WTC11 (cell line): ENCODE measurements at regions not wholly inside any gene's neighbourhood (a gene's known extent, or its start where the extent isn't known, plus 50 kb on each side); places are given as distances from the start of the nearest gene placed in this dataset.
A peak's percentile ranks its signal among the peaks of the same experiment; 100 is the strongest.

Experiments
- ATAC-seq: fragments of 200-7000 bp; cut with Tn5 transposase; 2 replicates; pipeline ENCODE4 v1.10.0; 2021; ENCODE audit warnings: mild to moderate bottlenecking, moderate library complexity
- CTCF ChIA-PET: fragments of 300-600 bp; sonication (Branson Sonifier 250); formaldehyde crosslinking; loops from one replicate; lab custom pipeline; 2021; ENCODE audit warnings: antibody characterized with exemption; lab: Charles Lee
- POLR2A ChIA-PET: fragments of 350-600 bp; sonication (Branson Sonifier 250); formaldehyde crosslinking; loops from one replicate; lab custom pipeline; 2021; ENCODE audit warnings: antibody characterized with exemption; lab: Charles Lee
- DNase-seq: peaks from one replicate; pipeline ENCODE4 v3.0.0; 2021; ENCODE audit warnings: low spot score
- H3K27ac Mint-ChIP-seq: 2 replicates; pipeline ENCODE4 v1.8.0; 2021; ENCODE audit warnings: mixed read lengths
- H3K27me3 Mint-ChIP-seq: 2 replicates; pipeline ENCODE4 v1.8.0; 2021; ENCODE audit warnings: low read depth, mild to moderate bottlenecking, moderate library complexity, mixed read lengths
- H3K36me3 Mint-ChIP-seq: 2 replicates; pipeline ENCODE4 v1.8.0; 2021; ENCODE audit warnings: mixed read lengths
- H3K4me1 Mint-ChIP-seq: 2 replicates; pipeline ENCODE4 v1.8.0; 2022; ENCODE audit warnings: mixed read lengths
- H3K4me3 Mint-ChIP-seq: 2 replicates; pipeline ENCODE4 v1.8.0; 2021; ENCODE audit warnings: mild to moderate bottlenecking, moderate library complexity, mixed read lengths
- H3K9me3 Mint-ChIP-seq: 2 replicates; pipeline ENCODE4 v1.8.0; 2021; ENCODE audit warnings: mixed read lengths
- ATF3 ChIP-seq: sonication (generic); formaldehyde crosslinking; conservative IDR thresholded peaks from 2 replicates; pipeline ENCODE4 v1.8.1; 2022; ENCODE audit warnings: mild to moderate bottlenecking, missing genetic modification reagents
- CREB1 ChIP-seq: sonication (generic); formaldehyde crosslinking; IDR thresholded peaks from 2 replicates; pipeline ENCODE4 v1.8.0; 2023; ENCODE audit warnings: mild to moderate bottlenecking, missing genetic modification reagents
- EMX1 ChIP-seq: fragments of 250-450 bp; sonication (Bioruptor Pico); IDR thresholded peaks from 2 replicates; pipeline ENCODE4 v1.8.0; 2021; ENCODE audit warnings: mild to moderate bottlenecking
- FOXK1 ChIP-seq: sonication (generic); formaldehyde crosslinking; IDR thresholded peaks from 2 replicates; pipeline ENCODE4 v1.8.0; 2022; ENCODE audit warnings: mild to moderate bottlenecking, moderate library complexity, missing genetic modification reagents
- GTF2I ChIP-seq: fragments of 250-450 bp; sonication (Bioruptor Pico); conservative IDR thresholded peaks from 2 replicates; pipeline ENCODE4 v1.4.0; 2021; ENCODE audit warnings: mild to moderate bottlenecking
- IRF2 ChIP-seq: sonication (generic); formaldehyde crosslinking; IDR thresholded peaks from 2 replicates; pipeline ENCODE4 v1.8.0; 2022; ENCODE audit warnings: low read depth, missing genetic modification reagents, borderline replicate concordance
- NR3C1 ChIP-seq: sonication (generic); formaldehyde crosslinking; conservative IDR thresholded peaks from 2 replicates; pipeline ENCODE4 v1.8.1; 2023; ENCODE audit warnings: low read depth, mild to moderate bottlenecking, missing genetic modification reagents
- OVOL2 ChIP-seq: fragments of 250-450 bp; sonication (Bioruptor Pico); IDR thresholded peaks from 2 replicates; pipeline ENCODE4 v1.9.0; 2021; ENCODE audit warnings: mild to moderate bottlenecking, borderline replicate concordance
- RORB ChIP-seq: fragments of 250-450 bp; sonication (Bioruptor Pico); IDR thresholded peaks from 2 replicates; pipeline ENCODE4 v1.9.0; 2021; ENCODE audit warnings: mild to moderate bottlenecking
- SMAD4 ChIP-seq: sonication (generic); formaldehyde crosslinking; IDR thresholded peaks from 2 replicates; pipeline ENCODE4 v1.8.0; 2022; ENCODE audit warnings: mild to moderate bottlenecking, missing genetic modification reagents
- SOX15 ChIP-seq: fragments of 250-450 bp; sonication (Bioruptor Pico); IDR thresholded peaks from 2 replicates; pipeline ENCODE4 v1.9.0; 2021; ENCODE audit warnings: mild to moderate bottlenecking
- TP53 ChIP-seq: sonication (generic); formaldehyde crosslinking; IDR thresholded peaks from 2 replicates; pipeline ENCODE4 v1.8.1; 2023; ENCODE audit warnings: mild to moderate bottlenecking, missing genetic modification reagents
- USF2 ChIP-seq: sonication (generic); formaldehyde crosslinking; IDR thresholded peaks from 2 replicates; pipeline ENCODE4 v1.8.1; 2023; ENCODE audit warnings: mild to moderate bottlenecking, missing genetic modification reagents, moderate library complexity
- ZBTB21 ChIP-seq: sonication (generic); formaldehyde crosslinking; IDR thresholded peaks from 2 replicates; pipeline ENCODE4 v1.8.1; 2023; ENCODE audit warnings: mild to moderate bottlenecking, missing genetic modification reagents, borderline replicate concordance
- ZNF138 ChIP-seq: sonication (generic); formaldehyde crosslinking; conservative IDR thresholded peaks from 2 replicates; pipeline ENCODE4 v1.8.1; 2022; ENCODE audit warnings: mild to moderate bottlenecking, moderate library complexity, missing genetic modification reagents
- ZNF232 ChIP-seq: sonication (generic); formaldehyde crosslinking; IDR thresholded peaks from 2 replicates; pipeline ENCODE4 v1.8.0; 2022; ENCODE audit warnings: mild to moderate bottlenecking, missing genetic modification reagents
- ZNF281 ChIP-seq: sonication (generic); formaldehyde crosslinking; IDR thresholded peaks from 2 replicates; pipeline ENCODE4 v1.8.0; 2023; ENCODE audit warnings: mild to moderate bottlenecking, missing genetic modification reagents
- TF ChIP-seq, protein P1 (sequence below): fragments of 250-450 bp; sonication (Bioruptor Pico); IDR thresholded peaks from 2 replicates; pipeline ENCODE4 v1.8.0; 2021; ENCODE audit warnings: mild to moderate bottlenecking
- TF ChIP-seq, protein P2 (sequence below): fragments of 250-450 bp; sonication (Bioruptor Pico); conservative IDR thresholded peaks from 2 replicates; pipeline ENCODE4 v1.9.0; 2021; ENCODE audit warnings: mild to moderate bottlenecking
- TF ChIP-seq, protein P3 (sequence below): sonication (generic); formaldehyde crosslinking; IDR thresholded peaks from 2 replicates; pipeline ENCODE4 v1.8.0; 2023; ENCODE audit warnings: missing genetic modification reagents
- TF ChIP-seq, protein P4 (sequence below): sonication (generic); formaldehyde crosslinking; IDR thresholded peaks from 2 replicates; pipeline ENCODE4 v1.8.1; 2022; ENCODE audit warnings: low read depth, missing genetic modification reagents, borderline replicate concordance
- TF ChIP-seq, protein P5 (sequence below): fragments of 250-450 bp; sonication (Bioruptor Pico); IDR thresholded peaks from 2 replicates; pipeline ENCODE4 v1.9.0; 2021; ENCODE audit warnings: mild to moderate bottlenecking

DNA sequence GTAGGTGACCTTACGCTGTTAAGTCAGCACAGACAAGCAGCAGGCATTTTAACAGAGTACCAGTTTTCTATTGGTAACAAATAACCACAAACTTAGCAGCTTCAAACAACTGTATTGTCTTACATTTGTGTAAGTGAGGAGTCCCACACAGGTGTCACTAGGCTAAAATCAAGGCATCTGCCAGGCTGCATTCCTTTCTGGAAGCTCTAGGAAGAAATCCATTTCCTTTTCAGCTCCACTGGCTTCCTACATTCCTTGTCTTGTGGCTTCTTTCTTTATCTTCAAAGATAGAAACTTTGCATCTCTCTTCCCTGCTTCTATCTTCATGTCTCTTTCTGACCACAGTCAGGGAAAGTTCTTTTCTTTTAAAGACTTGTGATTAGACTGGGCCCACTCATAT lies 139.9 kb downstream of the TMEM144 start:
- H3K36me3 Mint-ChIP-seq, result no peaks in the 10 kb centered on the region
- no peaks in the 10 kb centered on the region for H3K27me3 Mint-ChIP-seq
- H3K4me1 Mint-ChIP-seq, result peaks cover 9% of the 10 kb centered on the region
- H3K4me3 Mint-ChIP-seq, result no peak overlapping the region
- peak; percentile 84 for ATAC-seq
- CTCF ChIA-PET, result interaction anchor here (1.1 to 1.5 kb wide), 2 partner anchors 16 to 26 kb away, joined by 3 read pairs; no protein-coding TSS in a partner anchor
- TF ChIP-seq IRF2 (CRISPR knock-in tag) (no peak), GTF2I (CRISPR knock-in tag) (no peak), NR3C1 (no peak), FOXK1 (no peak), ZNF232 (CRISPR knock-in tag) (no peak), TP53 (CRISPR knock-in tag) (no peak), ZBTB21 (CRISPR knock-in tag) (no peak), RORB (no peak), ATF3 (CRISPR knock-in tag) (no peak), CREB1 (CRISPR knock-in tag) (no peak), OVOL2 (CRISPR knock-in tag) (no peak), ZNF138 (CRISPR knock-in tag) (no peak), SMAD4 (CRISPR knock-in tag) (no peak), EMX1 (CRISPR knock-in tag) (no peak)
- TF ChIP-seq, protein P1, sequence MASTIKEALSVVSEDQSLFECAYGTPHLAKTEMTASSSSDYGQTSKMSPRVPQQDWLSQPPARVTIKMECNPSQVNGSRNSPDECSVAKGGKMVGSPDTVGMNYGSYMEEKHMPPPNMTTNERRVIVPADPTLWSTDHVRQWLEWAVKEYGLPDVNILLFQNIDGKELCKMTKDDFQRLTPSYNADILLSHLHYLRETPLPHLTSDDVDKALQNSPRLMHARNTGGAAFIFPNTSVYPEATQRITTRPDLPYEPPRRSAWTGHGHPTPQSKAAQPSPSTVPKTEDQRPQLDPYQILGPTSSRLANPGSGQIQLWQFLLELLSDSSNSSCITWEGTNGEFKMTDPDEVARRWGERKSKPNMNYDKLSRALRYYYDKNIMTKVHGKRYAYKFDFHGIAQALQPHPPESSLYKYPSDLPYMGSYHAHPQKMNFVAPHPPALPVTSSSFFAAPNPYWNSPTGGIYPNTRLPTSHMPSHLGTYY (CRISPR knock-in tag), result no peak
- TF ChIP-seq, protein P2, sequence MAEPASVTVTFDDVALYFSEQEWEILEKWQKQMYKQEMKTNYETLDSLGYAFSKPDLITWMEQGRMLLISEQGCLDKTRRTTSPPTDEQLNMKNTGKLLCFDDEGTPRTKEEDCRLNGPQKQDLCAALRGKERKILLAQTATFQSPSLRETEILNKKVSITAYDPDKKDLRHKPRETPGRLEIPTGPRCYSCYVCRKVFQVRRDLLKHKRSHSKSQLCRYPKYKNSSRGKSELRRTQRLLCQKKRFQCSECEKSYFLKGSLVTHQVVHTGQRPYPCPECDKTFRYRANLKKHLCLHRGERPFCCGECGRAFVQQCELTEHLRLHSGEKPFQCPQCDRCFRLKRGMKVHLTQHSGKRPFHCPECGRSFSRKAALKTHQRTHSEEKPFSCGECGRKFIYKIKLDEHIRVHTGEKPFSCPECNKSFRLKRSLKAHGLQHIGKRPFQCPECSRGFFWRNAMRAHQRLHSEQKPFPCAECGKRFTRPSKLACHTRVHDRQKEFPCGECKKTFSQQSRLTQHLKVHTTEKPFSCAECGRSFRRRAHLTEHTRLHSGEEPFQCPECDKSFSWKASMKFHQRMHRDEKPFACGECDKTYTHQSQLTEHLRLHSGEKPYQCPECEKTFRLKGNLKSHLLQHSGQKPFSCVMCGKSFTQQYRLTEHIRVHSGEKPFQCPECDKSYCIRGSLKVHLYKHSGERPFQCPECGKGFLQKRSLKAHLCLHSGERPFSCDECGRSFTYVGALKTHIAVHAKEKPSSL (CRISPR knock-in tag), result no peak
- TF ChIP-seq, protein P3, sequence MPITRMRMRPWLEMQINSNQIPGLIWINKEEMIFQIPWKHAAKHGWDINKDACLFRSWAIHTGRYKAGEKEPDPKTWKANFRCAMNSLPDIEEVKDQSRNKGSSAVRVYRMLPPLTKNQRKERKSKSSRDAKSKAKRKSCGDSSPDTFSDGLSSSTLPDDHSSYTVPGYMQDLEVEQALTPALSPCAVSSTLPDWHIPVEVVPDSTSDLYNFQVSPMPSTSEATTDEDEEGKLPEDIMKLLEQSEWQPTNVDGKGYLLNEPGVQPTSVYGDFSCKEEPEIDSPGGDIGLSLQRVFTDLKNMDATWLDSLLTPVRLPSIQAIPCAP (CRISPR knock-in tag), result no peak
- TF ChIP-seq, protein P4, sequence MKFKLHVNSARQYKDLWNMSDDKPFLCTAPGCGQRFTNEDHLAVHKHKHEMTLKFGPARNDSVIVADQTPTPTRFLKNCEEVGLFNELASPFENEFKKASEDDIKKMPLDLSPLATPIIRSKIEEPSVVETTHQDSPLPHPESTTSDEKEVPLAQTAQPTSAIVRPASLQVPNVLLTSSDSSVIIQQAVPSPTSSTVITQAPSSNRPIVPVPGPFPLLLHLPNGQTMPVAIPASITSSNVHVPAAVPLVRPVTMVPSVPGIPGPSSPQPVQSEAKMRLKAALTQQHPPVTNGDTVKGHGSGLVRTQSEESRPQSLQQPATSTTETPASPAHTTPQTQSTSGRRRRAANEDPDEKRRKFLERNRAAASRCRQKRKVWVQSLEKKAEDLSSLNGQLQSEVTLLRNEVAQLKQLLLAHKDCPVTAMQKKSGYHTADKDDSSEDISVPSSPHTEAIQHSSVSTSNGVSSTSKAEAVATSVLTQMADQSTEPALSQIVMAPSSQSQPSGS, result no peak
- TF ChIP-seq, protein P5, sequence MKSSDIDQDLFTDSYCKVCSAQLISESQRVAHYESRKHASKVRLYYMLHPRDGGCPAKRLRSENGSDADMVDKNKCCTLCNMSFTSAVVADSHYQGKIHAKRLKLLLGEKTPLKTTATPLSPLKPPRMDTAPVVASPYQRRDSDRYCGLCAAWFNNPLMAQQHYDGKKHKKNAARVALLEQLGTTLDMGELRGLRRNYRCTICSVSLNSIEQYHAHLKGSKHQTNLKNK (CRISPR knock-in tag), result no peak
- TF ChIP-seq, all 79 proteins: peak for 0
- POLR2A ChIA-PET, result interaction anchor here (0.7 kb wide), 1 partner anchor 1248 kb away, joined by 5 read pairs; no protein-coding TSS in a partner anchor
- no peaks in the 10 kb centered on the region for H3K9me3 Mint-ChIP-seq
- DNase-seq, result no peak
- peak overlapping the region; percentile 12; the same call in 1 of the 2 replicates for H3K27ac Mint-ChIP-seq

GRCh38 chr4:158353541-158354304 lies 143.4 kb downstream of the TMEM144 start:
- TF ChIP-seq ZNF281 (CRISPR knock-in tag) (no peak), SOX15 (CRISPR knock-in tag) (no peak), EMX1 (CRISPR knock-in tag) (no peak), USF2 (CRISPR knock-in tag) (no peak)
- H3K36me3 Mint-ChIP-seq, result no peaks in the 10 kb centered on the region; the same call in 1 of the 2 replicates
- H3K27ac Mint-ChIP-seq, result no peak overlapping the region; the same call in 1 of the 2 replicates
- ChIA-PET POLR2A (no interaction called here), CTCF (no interaction called here)
- no peak overlapping the region for H3K4me3 Mint-ChIP-seq
- H3K27me3 Mint-ChIP-seq, result no peaks in the 10 kb centered on the region
- H3K4me1 Mint-ChIP-seq, result peaks cover 9% of the 10 kb centered on the region
- no peak for ATAC-seq
- peaks cover 13% of the 10 kb centered on the region; the same call in 1 of the 2 replicates for H3K9me3 Mint-ChIP-seq
- no peak for DNase-seq
